Activated CD4-positive, alpha-beta memory T cell treated with anti-CD3 and anti-CD28 coated beads for 36 hours (primary cell): ENCODE measurements at regions not wholly inside any gene's neighbourhood (a gene's known extent, or its start where the extent isn't known, plus 50 kb on each side); places are given as distances from the start of the nearest gene placed in this dataset.

Source experiments
- CTCF ChIA-PET: fragments of 350-600 bp; sonication (Branson Sonifier 250); formaldehyde crosslinking; loops from one replicate; lab custom pipeline; 2021; ENCODE audit warnings: antibody characterized with exemption, inconsistent platforms; lab: Charles Lee
- POLR2A ChIA-PET: fragments of 350-600 bp; sonication (Branson Sonifier 250); formaldehyde crosslinking; loops from one replicate; lab custom pipeline; 2021; ENCODE audit warnings: antibody characterized with exemption; lab: Charles Lee
- DNase-seq: peaks from one replicate; pipeline ENCODE4 v3.0.0-alpha.2; 2020
- H3K27ac Mint-ChIP-seq: one replicate; pipeline ENCODE4 v1.8.0; 2021; ENCODE audit warnings: mixed read lengths
- H3K27me3 Mint-ChIP-seq: one replicate; pipeline ENCODE4 v1.8.0; 2021; ENCODE audit warnings: mixed read lengths
- H3K36me3 Mint-ChIP-seq: one replicate; pipeline ENCODE4 v1.8.0; 2021; ENCODE audit warnings: mixed read lengths
- H3K4me1 Mint-ChIP-seq: one replicate; pipeline ENCODE4 v1.8.0; 2021; ENCODE audit warnings: low read depth, mixed read lengths
- H3K4me3 Mint-ChIP-seq: one replicate; pipeline ENCODE4 v1.8.0; 2021; ENCODE audit warnings: mild to moderate bottlenecking, mixed read lengths
- H3K9me3 Mint-ChIP-seq: one replicate; pipeline ENCODE4 v1.8.0; 2021; ENCODE audit warnings: mixed read lengths
- intact Hi-C: fragments of 100-400 bp; cut with micrococcal nuclease; formaldehyde crosslinking; loops from one replicate; pipeline ENCODE4 v1.15.1; 2023

DNA sequence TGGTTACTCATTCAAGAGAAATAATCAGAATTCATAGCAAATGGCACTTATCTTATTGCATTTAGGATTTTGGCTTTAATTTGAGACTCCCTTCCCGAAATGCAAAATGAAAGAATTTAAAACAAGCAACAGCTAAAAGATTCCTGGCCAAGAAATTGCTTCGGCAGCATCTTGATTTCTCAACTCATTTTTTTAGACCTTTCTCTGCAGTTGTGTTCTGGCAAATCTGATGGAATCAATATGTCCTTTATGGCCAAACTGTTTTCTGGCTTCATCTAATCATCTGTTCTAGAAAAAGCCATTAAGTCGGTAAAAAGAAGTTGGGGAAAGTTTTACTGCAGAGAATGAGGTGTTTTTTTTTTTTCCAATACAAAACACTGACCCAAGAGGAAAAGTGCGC lies 172.1 kb downstream of the SLC16A9 start:
- intact Hi-C loops = no loop called here
- POLR2A ChIA-PET = no interaction called here
- no peak overlapping the region for H3K27ac Mint-ChIP-seq
- CTCF ChIA-PET = no interaction called here
- no peaks in the 10 kb centered on the region for H3K27me3 Mint-ChIP-seq
- H3K9me3 Mint-ChIP-seq = no peaks in the 10 kb centered on the region
- H3K4me3 Mint-ChIP-seq = no peak overlapping the region
- no peaks in the 10 kb centered on the region for H3K36me3 Mint-ChIP-seq
- no peak for DNase-seq
- no peaks in the 10 kb centered on the region for H3K4me1 Mint-ChIP-seq

DNA sequence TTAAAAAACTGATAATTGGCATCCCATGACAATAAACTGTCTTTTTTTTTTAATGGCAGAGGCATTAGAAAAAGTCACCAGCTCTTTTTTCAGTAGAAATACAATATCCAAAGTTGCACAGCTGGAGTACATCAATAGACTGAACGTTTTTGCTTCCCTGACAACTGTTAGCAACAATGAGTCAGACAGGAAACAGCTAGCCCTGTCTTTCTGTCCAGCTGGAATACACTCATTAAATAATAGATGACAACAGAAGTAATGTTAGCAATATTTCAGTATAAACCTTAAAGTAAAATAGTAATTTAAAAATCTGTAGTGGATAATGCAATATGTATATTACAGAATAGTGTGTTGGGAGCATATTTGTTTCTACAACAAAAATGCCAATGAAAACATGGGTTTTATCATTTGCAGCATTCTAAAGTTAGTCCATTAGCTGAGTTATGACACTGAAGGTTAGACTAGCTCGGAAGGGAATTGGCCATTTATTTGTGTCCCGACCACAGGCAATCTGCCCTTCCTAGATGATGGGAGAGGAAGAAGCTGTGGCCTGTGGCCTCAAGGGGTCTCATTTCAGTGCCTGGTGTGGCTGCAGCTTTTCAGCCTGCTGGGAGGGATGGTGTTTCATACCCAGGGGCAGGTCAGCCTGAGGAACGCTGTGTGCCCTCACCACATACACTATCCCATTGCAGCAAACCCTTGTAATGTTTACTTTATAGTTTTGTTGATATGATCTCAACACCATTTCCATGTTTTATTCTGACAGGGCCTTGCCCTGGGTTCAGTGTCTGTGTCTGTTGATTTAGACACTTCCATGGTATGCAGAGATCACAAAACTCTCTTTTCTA lies 173.3 kb downstream of the SLC16A9 start:
- DNase-seq = no peak
- H3K27ac Mint-ChIP-seq = no peak overlapping the region
- no peaks in the 10 kb centered on the region for H3K4me1 Mint-ChIP-seq
- no peaks in the 10 kb centered on the region for H3K36me3 Mint-ChIP-seq
- intact Hi-C loops = no loop called here
- CTCF ChIA-PET = no interaction called here
- POLR2A ChIA-PET = no interaction called here
- no peaks in the 10 kb centered on the region for H3K27me3 Mint-ChIP-seq
- H3K9me3 Mint-ChIP-seq = no peaks in the 10 kb centered on the region
- H3K4me3 Mint-ChIP-seq = no peak overlapping the region

DNA sequence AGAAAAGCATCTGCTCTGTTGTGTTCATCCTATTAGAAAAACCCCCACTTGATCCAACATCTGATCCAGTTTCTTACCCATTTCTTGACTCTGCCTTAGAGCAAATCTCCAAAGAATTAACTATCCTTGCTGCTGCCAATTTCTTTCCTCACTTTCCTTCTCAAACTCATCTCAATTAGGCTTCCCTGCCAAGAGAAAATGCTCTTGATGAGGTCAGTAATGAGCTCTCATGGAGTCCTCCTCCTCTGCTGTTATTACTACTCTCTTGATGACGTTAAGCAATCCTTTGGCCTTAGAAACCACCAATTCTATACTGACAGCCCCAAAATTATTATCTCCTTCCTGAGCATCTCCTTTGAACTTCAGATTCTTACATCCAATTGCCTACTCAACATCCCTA lies 162.0 kb upstream of the FAM13C start:
- no peak for DNase-seq
- Mint-ChIP-seq H3K36me3 (no peaks in the 10 kb centered on the region), H3K27ac (no peak overlapping the region), H3K9me3 (no peaks in the 10 kb centered on the region), H3K27me3 (no peaks in the 10 kb centered on the region), H3K4me3 (no peak overlapping the region), H3K4me1 (no peaks in the 10 kb centered on the region)
- ChIA-PET POLR2A (no interaction called here), CTCF (no interaction called here)
- intact Hi-C loops = no loop called here

- CTCF ChIA-PET = interaction anchor here (0.6 kb wide), 1 partner anchor 40 kb away, joined by 3 read pairs; no protein-coding TSS in a partner anchor
- Mint-ChIP-seq H3K9me3 (no peaks in the 10 kb centered on the region), H3K27me3 (peaks cover 2% of the 10 kb centered on the region), H3K27ac (no peak overlapping the region), H3K4me1 (no peaks in the 10 kb centered on the region), H3K36me3 (no peaks in the 10 kb centered on the region), H3K4me3 (no peak overlapping the region)
- no peak for DNase-seq
- intact Hi-C loops = no loop called here
- POLR2A ChIA-PET = no interaction called here
Observed at GRCh38 chr10:59523851-59524250, 161.5 kb upstream of the FAM13C start.

DNA sequence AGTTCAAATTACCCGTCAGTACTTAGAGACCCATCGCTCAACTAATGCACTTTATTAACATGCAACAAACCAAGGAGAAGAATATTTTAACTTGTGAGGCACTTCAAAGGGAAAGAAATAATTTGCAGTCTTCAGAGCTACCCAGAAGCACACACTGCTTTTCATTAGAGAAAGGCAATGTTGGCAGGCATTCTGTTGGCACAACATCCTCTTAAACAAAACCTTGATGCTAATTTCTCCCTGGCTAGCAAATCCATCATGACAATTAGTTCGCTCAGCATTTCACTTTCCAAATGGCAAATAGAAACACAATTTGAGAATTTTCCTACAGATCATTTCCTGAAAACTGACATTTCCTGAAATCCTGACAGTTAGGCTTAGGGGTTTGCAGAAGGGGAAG lies 155.6 kb upstream of the FAM13C start:
- no peaks in the 10 kb centered on the region for H3K36me3 Mint-ChIP-seq
- intact Hi-C loops = no loop called here
- no peaks in the 10 kb centered on the region for H3K4me1 Mint-ChIP-seq
- H3K27me3 Mint-ChIP-seq = peaks cover 2% of the 10 kb centered on the region
- no peaks in the 10 kb centered on the region for H3K9me3 Mint-ChIP-seq
- H3K27ac Mint-ChIP-seq = no peak overlapping the region
- ChIA-PET CTCF (no interaction called here), POLR2A (no interaction called here)
- DNase-seq = no peak
- H3K4me3 Mint-ChIP-seq = no peak overlapping the region

DNA sequence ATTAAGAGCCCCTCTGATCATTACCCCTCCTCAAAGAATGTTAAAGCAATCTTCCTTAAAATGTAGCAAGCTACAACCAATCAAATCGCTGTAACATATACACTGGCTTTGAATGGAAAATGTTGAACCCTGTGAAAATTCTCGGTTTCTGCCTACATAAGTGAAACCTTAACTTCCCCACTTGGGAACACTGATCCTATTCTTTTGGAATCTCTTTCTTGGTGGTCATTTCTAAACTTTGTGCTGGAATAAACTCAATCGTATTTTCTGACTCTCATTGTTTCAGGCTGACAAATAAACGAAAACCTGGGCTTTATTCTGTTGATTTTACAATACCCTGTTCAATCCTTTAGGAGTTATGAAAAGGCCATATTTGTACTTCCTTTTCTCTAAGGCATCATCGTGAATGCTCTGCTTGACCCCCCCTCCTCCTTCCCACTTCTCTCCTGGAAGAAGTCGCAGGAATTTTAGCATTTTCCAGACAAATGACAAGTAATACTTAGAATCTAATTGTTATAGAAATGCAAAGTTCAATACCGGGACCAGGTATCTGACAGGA lies 155.1 kb upstream of the FAM13C start:
- ChIA-PET CTCF (no interaction called here), POLR2A (no interaction called here)
- DNase-seq = no peak
- Mint-ChIP-seq H3K27me3 (peaks cover 2% of the 10 kb centered on the region), H3K4me1 (no peaks in the 10 kb centered on the region), H3K9me3 (no peaks in the 10 kb centered on the region), H3K27ac (no peak overlapping the region), H3K36me3 (no peaks in the 10 kb centered on the region), H3K4me3 (no peak overlapping the region)
- intact Hi-C loops = no loop called here

DNA sequence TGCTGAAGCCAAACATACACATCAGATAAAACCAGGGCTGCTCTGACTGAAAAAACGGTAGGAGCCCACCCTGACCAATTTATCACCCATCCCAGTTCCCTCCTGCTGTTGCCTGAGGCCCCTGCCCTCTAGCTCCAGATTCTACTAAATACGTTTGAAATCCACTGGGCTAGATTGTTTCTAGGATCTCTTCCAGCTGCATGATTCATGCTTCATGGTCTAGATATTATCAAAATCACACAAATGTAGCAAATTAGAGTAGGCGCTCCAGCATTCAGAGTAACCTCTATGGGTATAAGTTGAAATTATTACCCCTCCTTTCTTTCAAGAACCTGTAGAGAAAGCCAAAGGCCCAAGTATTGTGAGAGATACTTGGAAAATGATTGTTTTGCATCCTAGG lies 151.2 kb upstream of the FAM13C start:
- no peaks in the 10 kb centered on the region for H3K27me3 Mint-ChIP-seq
- intact Hi-C loops = no loop called here
- ChIA-PET CTCF (no interaction called here), POLR2A (no interaction called here)
- no peaks in the 10 kb centered on the region for H3K9me3 Mint-ChIP-seq
- no peaks in the 10 kb centered on the region for H3K36me3 Mint-ChIP-seq
- no peaks in the 10 kb centered on the region for H3K4me1 Mint-ChIP-seq
- no peak overlapping the region for H3K4me3 Mint-ChIP-seq
- no peak for DNase-seq
- no peak overlapping the region for H3K27ac Mint-ChIP-seq

DNA sequence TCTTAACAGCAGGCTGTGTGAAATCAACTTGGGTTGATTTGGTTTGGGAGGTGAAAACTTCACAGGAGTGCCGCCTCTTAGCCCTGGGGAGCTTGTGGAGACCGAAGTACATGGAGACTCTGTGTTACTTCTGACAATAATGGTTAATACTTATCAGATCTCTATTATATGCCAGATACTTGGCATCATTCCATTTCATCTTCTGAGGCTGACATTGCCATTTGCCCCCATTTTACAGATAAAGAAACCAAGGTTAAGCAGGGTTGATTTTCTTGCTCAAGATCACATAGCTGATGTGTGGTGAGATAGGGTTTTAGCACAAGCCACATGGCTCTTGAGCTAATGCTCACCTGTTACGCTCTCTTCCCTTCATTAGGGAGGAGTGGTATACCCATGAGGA lies 150.6 kb upstream of the FAM13C start:
- POLR2A ChIA-PET = no interaction called here
- no peak for DNase-seq
- Mint-ChIP-seq H3K27me3 (no peaks in the 10 kb centered on the region), H3K27ac (no peak overlapping the region), H3K9me3 (no peaks in the 10 kb centered on the region), H3K4me3 (no peak overlapping the region), H3K36me3 (no peaks in the 10 kb centered on the region), H3K4me1 (no peaks in the 10 kb centered on the region)
- CTCF ChIA-PET = no interaction called here
- intact Hi-C loops = no loop called here

DNA sequence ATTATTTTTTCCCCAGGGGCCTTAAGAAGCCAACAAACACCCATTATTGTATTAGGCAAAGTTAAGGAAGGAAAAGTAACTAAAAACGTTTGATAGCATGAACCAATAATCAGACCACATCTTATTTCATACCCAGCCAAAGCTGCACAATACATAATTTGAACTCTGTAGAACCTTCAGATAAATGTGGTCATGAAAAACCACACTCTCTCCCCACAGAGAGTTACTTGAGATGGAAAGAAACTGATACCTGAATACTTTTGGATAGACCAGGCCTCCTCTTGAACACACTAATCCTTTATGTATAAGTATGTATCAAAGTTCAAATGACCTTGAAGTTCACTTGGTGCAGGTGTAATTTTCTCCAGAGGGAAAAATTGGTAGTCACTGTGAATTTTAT lies 146.6 kb upstream of the FAM13C start:
- H3K27ac Mint-ChIP-seq = no peak overlapping the region
- POLR2A ChIA-PET = no interaction called here
- no peaks in the 10 kb centered on the region for H3K9me3 Mint-ChIP-seq

GRCh38 chr10:59508296-59508695 lies 145.9 kb upstream of the FAM13C start:
- ChIA-PET CTCF (no interaction called here), POLR2A (no interaction called here)
- intact Hi-C loops = no loop called here
- Mint-ChIP-seq H3K4me3 (no peak overlapping the region), H3K9me3 (no peaks in the 10 kb centered on the region), H3K27me3 (no peaks in the 10 kb centered on the region), H3K27ac (no peak overlapping the region), H3K36me3 (no peaks in the 10 kb centered on the region), H3K4me1 (no peaks in the 10 kb centered on the region)
- no peak for DNase-seq

More for the DNA sequence above, 146.6 kb upstream of the FAM13C start:
- Mint-ChIP-seq H3K4me1 (no peaks in the 10 kb centered on the region), H3K27me3 (no peaks in the 10 kb centered on the region), H3K4me3 (no peak overlapping the region), H3K36me3 (no peaks in the 10 kb centered on the region)
- intact Hi-C loops = no loop called here
- no peak for DNase-seq
- CTCF ChIA-PET = no interaction called here

- H3K27ac Mint-ChIP-seq = no peak overlapping the region
- H3K36me3 Mint-ChIP-seq = no peaks in the 10 kb centered on the region
- no peaks in the 10 kb centered on the region for H3K27me3 Mint-ChIP-seq
- ChIA-PET CTCF (no interaction called here), POLR2A (no interaction called here)
- DNase-seq = no peak
- intact Hi-C loops = no loop called here
- no peaks in the 10 kb centered on the region for H3K9me3 Mint-ChIP-seq
- no peak overlapping the region for H3K4me3 Mint-ChIP-seq
- no peaks in the 10 kb centered on the region for H3K4me1 Mint-ChIP-seq
Observed at GRCh38 chr10:59505926-59506325, 143.6 kb upstream of the FAM13C start.

- H3K4me1 Mint-ChIP-seq = no peaks in the 10 kb centered on the region
- H3K36me3 Mint-ChIP-seq = no peaks in the 10 kb centered on the region
- ChIA-PET POLR2A (no interaction called here), CTCF (no interaction called here)
- DNase-seq = no peak
- no peak overlapping the region for H3K27ac Mint-ChIP-seq
- H3K27me3 Mint-ChIP-seq = no peaks in the 10 kb centered on the region
- peaks cover 14% of the 10 kb centered on the region for H3K9me3 Mint-ChIP-seq
- no peak overlapping the region for H3K4me3 Mint-ChIP-seq
- intact Hi-C loops = no loop called here
Observed at GRCh38 chr10:59499460-59499859, 137.1 kb upstream of the FAM13C start.

- no peak for DNase-seq
- POLR2A ChIA-PET = no interaction called here
- H3K9me3 Mint-ChIP-seq = peaks cover 19% of the 10 kb centered on the region
- H3K4me1 Mint-ChIP-seq = no peaks in the 10 kb centered on the region
- no peaks in the 10 kb centered on the region for H3K36me3 Mint-ChIP-seq
- CTCF ChIA-PET = no interaction called here
- no peak overlapping the region for H3K4me3 Mint-ChIP-seq
- intact Hi-C loops = no loop called here
- H3K27ac Mint-ChIP-seq = no peak overlapping the region
- no peaks in the 10 kb centered on the region for H3K27me3 Mint-ChIP-seq
Observed at GRCh38 chr10:59493017-59493416, 130.7 kb upstream of the FAM13C start.
